Neural progenitor cell (in vitro differentiated cells): ENCODE measurements at regions not wholly inside any gene's neighbourhood (a gene's known extent, or its start where the extent isn't known, plus 50 kb on each side); places are given as distances from the start of the nearest gene placed in this dataset.
"Not testable (repeated sequence)": the region's sequence is repeated elsewhere in the genome, so short reads cannot be mapped to it uniquely, and the experiment has no call there.

Experiments used
- EZH2phosphoT487 ChIP-seq: fragments of 200-600 bp; sonication (generic); IDR thresholded peaks from 2 replicates; pipeline ENCODE4 v1.6.1; 2017; ENCODE audit warnings: antibody characterized with exemption
- TF ChIP-seq, protein P1 (sequence below): fragments of 200-600 bp; sonication (generic); IDR thresholded peaks from 2 replicates; pipeline ENCODE4 v1.5.1; 2017; ENCODE audit warnings: antibody characterized with exemption, mild to moderate bottlenecking

DNA sequence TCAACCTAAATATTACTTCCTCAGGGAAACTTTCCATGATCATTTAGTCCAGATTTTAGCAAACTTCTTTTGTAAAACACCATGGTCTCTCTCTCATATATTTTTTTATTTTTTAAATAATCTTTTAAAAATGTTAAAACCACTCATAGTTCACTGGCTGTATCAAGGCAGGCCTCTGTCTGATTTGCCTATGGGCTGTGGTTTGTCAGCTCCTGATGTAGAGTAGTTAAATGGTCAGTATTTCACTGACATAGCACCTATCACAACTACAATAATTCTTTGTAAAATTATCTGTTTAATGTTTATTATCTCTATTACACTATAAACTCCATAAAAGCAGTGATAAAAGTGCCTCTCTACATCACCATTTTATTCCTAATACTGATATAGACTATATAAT, 108.9 kb downstream of the DDX11 start:
- TF ChIP-seq, protein P1, sequence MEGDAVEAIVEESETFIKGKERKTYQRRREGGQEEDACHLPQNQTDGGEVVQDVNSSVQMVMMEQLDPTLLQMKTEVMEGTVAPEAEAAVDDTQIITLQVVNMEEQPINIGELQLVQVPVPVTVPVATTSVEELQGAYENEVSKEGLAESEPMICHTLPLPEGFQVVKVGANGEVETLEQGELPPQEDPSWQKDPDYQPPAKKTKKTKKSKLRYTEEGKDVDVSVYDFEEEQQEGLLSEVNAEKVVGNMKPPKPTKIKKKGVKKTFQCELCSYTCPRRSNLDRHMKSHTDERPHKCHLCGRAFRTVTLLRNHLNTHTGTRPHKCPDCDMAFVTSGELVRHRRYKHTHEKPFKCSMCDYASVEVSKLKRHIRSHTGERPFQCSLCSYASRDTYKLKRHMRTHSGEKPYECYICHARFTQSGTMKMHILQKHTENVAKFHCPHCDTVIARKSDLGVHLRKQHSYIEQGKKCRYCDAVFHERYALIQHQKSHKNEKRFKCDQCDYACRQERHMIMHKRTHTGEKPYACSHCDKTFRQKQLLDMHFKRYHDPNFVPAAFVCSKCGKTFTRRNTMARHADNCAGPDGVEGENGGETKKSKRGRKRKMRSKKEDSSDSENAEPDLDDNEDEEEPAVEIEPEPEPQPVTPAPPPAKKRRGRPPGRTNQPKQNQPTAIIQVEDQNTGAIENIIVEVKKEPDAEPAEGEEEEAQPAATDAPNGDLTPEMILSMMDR: not testable (repeated sequence)
- not testable (repeated sequence) for TF ChIP-seq EZH2phosphoT487
